ENCODE measurements at regions not wholly inside any gene's neighbourhood (a gene's known extent, or its start where the extent isn't known, plus 50 kb on each side); places are given as distances from the start of the nearest gene placed in this dataset.

DNA sequence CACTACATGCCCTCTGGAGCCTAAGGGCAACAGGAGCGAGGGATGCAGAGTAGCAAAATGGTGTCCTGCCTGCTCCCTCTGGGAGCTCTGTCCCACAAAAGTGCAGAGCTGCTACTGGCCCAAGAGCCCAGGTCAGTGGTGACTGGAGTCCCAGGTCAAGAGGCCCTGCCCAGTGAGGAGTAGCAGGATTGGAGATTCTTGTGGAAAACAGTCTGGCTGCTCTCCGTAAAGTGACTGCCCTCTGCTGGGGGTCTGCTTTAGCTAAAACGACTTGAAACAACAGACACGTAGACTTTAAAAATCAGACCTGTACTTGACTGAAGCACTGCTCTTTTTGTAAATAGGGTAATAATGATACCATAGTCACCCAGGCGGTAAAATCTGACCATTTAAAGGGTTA is 917.0 kb downstream of the MAT2B start:
- no peak for ATAC-seq
- H3K4me1 Mint-ChIP-seq = no peaks in the 10 kb centered on the region
- H3K36me3 Mint-ChIP-seq (ENCODE audit: low read depth) = no peaks in the 10 kb centered on the region
- H3K27ac Mint-ChIP-seq = no peak overlapping the region
- no peak for DNase-seq
- ChIA-PET POLR2A (no interaction called here), CTCF (interaction anchor here (0.7 kb wide), 1 partner anchor 158 kb away, joined by 3 read pairs; no protein-coding TSS in a partner anchor)
- intact Hi-C loops (cut with DNase I, micrococcal nuclease) = no loop called here
- no peaks in the 10 kb centered on the region for H3K27me3 Mint-ChIP-seq
- no peak overlapping the region for H3K4me3 Mint-ChIP-seq
- peaks cover 15% of the 10 kb centered on the region for H3K9me3 Mint-ChIP-seq (ENCODE audit: low read depth)

DNA sequence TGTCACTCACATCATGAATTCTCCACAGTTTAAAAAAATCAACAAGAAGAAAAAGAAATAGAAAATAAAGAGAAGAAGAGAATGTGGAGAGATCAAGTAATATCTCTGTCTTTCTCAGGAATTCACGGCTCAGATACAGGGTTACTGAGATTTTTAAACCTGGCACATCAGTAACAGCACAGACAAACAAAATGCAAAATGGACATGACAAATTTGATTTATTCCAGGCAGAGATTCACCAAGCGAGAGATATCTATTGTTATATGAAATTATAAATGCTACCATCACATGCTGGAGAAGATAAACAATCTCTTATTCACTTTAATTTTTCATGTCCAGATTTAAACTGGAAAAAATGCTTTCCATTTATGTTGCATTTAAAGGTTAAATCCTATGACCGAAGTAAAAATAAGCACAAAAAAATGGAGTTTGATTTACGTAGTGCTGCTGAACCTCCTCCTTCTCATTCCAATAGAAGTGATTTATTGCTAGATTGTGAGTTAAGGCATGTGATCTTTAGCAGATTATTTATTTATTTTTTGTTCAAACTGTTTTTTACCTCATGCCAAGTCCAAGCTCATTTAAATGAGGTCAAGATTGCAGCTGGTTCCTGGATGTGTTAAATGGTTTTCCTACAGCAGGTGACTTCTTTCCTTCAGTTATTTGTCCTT is 926.4 kb downstream of the MAT2B start:
- Mint-ChIP-seq H3K27ac (no peak overlapping the region), H3K27me3 (no peaks in the 10 kb centered on the region), H3K4me3 (no peak overlapping the region), H3K4me1 (no peaks in the 10 kb centered on the region), H3K36me3 (ENCODE audit: low read depth) (no peaks in the 10 kb centered on the region), H3K9me3 (ENCODE audit: low read depth) (peaks cover 3% of the 10 kb centered on the region)
- no peak for ATAC-seq
- ChIA-PET CTCF (no interaction called here), POLR2A (no interaction called here)
- intact Hi-C loops (cut with DNase I, micrococcal nuclease) = no loop called here
- DNase-seq = no peak

DNA sequence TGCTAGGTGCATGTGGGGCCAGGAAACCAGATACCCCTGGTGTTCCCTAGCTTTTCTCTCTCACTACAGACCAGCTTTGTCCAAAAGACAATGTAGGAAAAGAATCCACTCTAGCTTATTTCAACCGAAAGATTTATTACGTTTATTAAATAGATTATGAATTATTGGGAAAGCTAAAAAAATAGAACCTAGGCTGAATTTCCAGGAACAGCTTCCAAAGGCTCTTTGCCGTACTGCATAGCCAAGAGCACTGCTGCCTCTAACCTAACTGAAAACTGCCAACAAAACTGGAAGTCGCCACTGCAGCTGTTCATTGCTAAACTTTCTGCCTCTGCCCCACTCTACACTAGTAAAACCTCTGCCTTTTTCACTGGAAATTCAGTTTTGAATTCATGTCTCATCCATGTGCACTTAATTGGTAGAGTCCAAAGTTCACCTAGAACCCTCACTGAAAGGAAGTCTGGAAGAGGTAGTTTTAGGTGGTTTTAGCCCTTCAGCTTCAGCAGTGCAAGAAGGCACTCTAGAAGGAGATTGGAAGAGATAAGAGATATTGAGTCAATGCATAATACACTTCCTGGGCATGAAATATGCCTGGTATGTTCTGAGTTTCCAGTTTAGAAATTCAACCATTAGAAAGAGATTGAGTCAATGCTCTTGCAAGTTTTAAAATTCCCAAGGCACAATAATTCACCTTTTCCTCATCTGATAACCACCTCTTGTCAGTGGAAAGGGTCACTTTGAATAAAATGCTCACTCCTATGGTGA is 927.9 kb downstream of the MAT2B start:
- intact Hi-C loops (cut with DNase I, micrococcal nuclease) = no loop called here
- H3K27ac Mint-ChIP-seq = no peak overlapping the region
- no peaks in the 10 kb centered on the region for H3K4me1 Mint-ChIP-seq
- H3K4me3 Mint-ChIP-seq = no peak overlapping the region
- peaks cover 2% of the 10 kb centered on the region for H3K9me3 Mint-ChIP-seq (ENCODE audit: low read depth)
- CTCF ChIA-PET = interaction anchor here (1.6 kb wide), 1 partner anchor 16 kb away, joined by 3 read pairs; no protein-coding TSS in a partner anchor
- POLR2A ChIA-PET = no interaction called here
- no peaks in the 10 kb centered on the region for H3K36me3 Mint-ChIP-seq (ENCODE audit: low read depth)
- no peaks in the 10 kb centered on the region for H3K27me3 Mint-ChIP-seq
- DNase-seq (no peak), ATAC-seq (no peak)

DNA sequence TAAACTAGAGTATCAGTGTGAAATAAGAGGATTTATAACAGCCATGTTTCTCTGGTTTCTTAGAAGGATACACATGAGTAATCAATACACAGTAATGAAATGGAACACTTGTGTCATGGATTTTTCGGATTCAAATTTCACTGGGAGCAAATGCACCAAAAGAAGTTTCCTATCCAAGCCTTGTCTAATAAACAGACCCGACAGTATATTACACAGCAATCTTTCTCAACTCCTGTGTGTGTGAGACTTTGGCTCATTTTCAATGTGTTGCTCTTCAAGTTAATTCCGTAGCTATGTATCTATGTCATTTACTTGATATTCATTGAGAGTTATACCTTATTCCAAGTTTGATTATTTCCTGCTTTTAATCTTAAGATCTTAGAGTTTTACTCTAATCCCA is 930.2 kb downstream of the MAT2B start:
- Mint-ChIP-seq H3K36me3 (ENCODE audit: low read depth) (no peaks in the 10 kb centered on the region), H3K4me3 (no peak overlapping the region), H3K27me3 (no peaks in the 10 kb centered on the region), H3K9me3 (ENCODE audit: low read depth) (peaks cover 3% of the 10 kb centered on the region), H3K27ac (no peak overlapping the region), H3K4me1 (no peaks in the 10 kb centered on the region)
- POLR2A ChIA-PET = no interaction called here
- intact Hi-C loops (cut with DNase I, micrococcal nuclease) = no loop called here
- CTCF ChIA-PET = no interaction called here
- no peak for ATAC-seq
- DNase-seq = no peak

DNA sequence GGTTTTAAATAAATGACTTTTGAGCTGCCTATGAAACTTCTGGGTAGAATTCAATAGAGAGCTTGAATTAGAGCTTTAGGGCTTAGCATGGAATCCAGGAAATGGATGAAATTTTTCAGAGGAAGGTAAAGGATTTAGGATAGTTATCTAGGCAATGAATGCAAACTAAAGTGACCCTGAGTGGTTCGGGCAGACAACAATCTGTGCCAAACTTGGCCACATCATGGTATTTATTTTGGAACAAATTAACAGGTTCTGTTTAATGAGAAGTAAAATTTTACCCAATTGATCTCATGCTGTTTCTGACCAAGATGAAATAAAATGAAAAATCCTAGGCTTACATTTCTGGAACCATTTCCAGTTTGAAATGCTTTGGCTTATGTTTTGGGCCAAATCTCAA is 934.4 kb downstream of the MAT2B start:
- peaks cover 4% of the 10 kb centered on the region for H3K9me3 Mint-ChIP-seq (ENCODE audit: low read depth)
- no peak overlapping the region for H3K4me3 Mint-ChIP-seq
- ATAC-seq (no peak), DNase-seq (no peak)
- no peaks in the 10 kb centered on the region for H3K4me1 Mint-ChIP-seq
- H3K36me3 Mint-ChIP-seq (ENCODE audit: low read depth) = no peaks in the 10 kb centered on the region
- H3K27ac Mint-ChIP-seq = no peak overlapping the region
- intact Hi-C loops (cut with DNase I, micrococcal nuclease) = no loop called here
- ChIA-PET POLR2A (no interaction called here), CTCF (no interaction called here)
- H3K27me3 Mint-ChIP-seq = no peaks in the 10 kb centered on the region

DNA sequence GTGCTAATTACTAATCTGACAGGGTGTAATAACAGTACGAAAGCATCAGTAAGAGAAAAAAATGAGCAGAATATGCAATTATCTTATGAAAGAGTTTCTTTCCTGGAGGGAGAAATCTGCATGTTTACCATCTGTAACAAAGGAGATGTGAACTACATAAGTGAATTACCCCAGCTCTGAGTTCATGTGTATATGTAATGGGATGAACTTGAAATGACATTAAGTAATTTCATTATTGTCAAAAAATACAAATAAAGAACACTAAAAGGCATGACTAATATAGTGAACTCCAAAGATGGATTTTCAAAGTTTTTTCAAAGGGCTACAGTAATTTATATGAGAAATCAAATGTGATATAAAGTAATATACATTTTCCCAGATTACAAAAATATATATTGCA is 944.0 kb downstream of the MAT2B start:
- Mint-ChIP-seq H3K4me1 (no peaks in the 10 kb centered on the region), H3K27ac (no peak overlapping the region), H3K4me3 (no peak overlapping the region), H3K27me3 (no peaks in the 10 kb centered on the region), H3K9me3 (ENCODE audit: low read depth) (peaks cover 6% of the 10 kb centered on the region), H3K36me3 (ENCODE audit: low read depth) (no peaks in the 10 kb centered on the region)
- POLR2A ChIA-PET = no interaction called here
- DNase-seq (no peak), ATAC-seq (no peak)
- intact Hi-C loops (cut with DNase I, micrococcal nuclease) = no loop called here
- CTCF ChIA-PET = no interaction called here

DNA sequence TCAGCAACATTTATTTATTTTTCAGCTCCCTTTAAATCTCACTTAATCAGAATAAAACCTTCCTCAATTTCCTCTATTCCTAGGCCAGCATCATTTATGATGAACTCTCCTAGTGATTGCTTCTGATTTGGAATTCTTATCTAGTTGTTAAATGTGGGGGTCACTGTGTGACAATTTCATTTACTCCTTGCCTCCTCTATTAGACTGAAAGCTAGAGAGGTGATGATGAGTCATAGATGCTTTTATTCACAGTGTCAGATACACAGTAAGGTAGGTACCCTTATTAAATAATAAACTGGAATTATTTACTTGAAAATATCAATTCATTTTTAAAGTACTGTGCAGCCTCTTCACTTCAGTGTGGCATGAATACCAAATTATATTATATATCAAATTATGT is 960.6 kb downstream of the MAT2B start:
- Mint-ChIP-seq H3K36me3 (ENCODE audit: low read depth) (no peaks in the 10 kb centered on the region), H3K4me1 (no peaks in the 10 kb centered on the region), H3K27ac (no peak overlapping the region), H3K9me3 (ENCODE audit: low read depth) (no peaks in the 10 kb centered on the region), H3K4me3 (no peak overlapping the region), H3K27me3 (no peaks in the 10 kb centered on the region)
- intact Hi-C loops (cut with DNase I, micrococcal nuclease) = no loop called here
- ChIA-PET CTCF (no interaction called here), POLR2A (no interaction called here)
- no peak for DNase-seq
- no peak for ATAC-seq

DNA sequence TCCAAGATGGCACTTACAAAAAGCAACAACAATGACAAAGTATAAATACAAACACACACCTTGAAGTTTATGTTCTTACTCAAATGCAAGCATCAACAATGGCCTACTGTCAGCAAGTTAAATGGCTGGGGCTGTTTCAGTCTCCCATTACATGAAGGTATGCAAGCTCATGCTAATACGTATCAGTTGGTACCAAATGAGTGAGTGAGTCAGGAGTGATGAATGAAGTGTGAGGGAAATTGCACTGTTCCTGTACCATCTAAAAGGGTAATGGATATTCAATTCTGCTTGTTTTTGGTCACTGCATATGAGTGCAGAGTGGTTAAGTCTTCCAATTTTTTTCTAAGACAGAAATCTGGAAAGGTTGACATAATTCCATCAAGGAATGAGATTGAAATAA is 964.9 kb downstream of the MAT2B start:
- ChIA-PET CTCF (no interaction called here), POLR2A (interaction anchor here (0.6 kb wide), 1 partner anchor 402 kb away, joined by 3 read pairs; no protein-coding TSS in a partner anchor)
- ATAC-seq (no peak), DNase-seq (no peak)
- H3K9me3 Mint-ChIP-seq (ENCODE audit: low read depth) = peaks cover 4% of the 10 kb centered on the region
- no peak overlapping the region for H3K27ac Mint-ChIP-seq
- H3K27me3 Mint-ChIP-seq = no peaks in the 10 kb centered on the region
- intact Hi-C loops (cut with DNase I, micrococcal nuclease) = no loop called here
- no peak overlapping the region for H3K4me3 Mint-ChIP-seq
- H3K36me3 Mint-ChIP-seq (ENCODE audit: low read depth) = no peaks in the 10 kb centered on the region
- no peaks in the 10 kb centered on the region for H3K4me1 Mint-ChIP-seq

DNA sequence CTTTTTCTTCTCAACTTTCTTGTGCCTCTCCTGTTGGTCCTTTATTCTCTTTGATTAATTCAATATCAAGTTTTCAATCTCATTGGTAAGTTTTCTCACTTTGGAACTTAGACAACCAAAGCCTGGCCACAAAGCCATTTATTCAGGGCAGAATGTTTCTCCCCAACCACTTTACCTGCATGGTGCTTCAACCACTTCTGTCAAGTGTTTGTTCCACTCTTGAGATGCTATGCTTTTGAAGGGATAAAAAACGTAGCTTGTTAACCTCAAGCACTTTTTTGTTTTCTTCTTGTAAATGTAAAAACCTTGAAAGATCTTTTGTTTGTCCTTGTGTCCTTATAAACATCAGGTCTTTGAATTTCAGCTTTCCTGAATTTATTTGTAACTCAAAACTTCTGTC is 966.7 kb downstream of the MAT2B start:
- intact Hi-C loops (cut with DNase I, micrococcal nuclease) = no loop called here
- Mint-ChIP-seq H3K27ac (no peak overlapping the region), H3K4me3 (no peak overlapping the region), H3K27me3 (no peaks in the 10 kb centered on the region), H3K36me3 (ENCODE audit: low read depth) (no peaks in the 10 kb centered on the region), H3K9me3 (ENCODE audit: low read depth) (peaks cover 4% of the 10 kb centered on the region), H3K4me1 (no peaks in the 10 kb centered on the region)
- ChIA-PET CTCF (no interaction called here), POLR2A (no interaction called here)
- ATAC-seq (no peak), DNase-seq (no peak)

DNA sequence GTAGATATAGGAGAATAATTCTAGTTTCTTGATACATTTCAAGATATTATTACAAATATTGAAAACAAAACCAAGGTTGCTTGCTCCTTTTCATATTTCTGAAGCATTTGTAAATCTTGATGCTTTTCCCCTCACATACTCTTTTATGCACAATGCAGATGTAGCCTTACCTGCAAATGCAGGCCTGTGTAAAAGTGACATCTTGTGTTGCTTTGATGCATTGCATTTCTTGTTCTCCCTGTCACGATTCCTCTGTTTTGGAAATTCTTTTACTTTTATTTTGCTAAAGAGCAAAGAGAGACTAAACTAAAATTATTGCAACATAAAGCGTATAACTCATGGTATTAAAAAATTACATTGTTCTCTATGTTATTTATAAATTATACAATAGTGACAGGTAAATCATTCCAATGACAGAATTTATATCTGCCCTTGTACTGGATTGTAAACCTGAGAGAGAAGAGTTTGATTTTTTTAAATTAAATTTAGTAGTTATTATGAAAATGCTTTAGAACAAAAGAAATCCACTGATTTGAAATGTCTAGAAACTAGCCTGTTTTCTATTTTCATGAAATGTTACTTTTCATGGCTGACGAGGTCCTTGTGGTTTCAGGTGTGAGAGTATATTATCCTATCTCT is 970.0 kb downstream of the MAT2B start:
- no peak overlapping the region for H3K4me3 Mint-ChIP-seq
- H3K36me3 Mint-ChIP-seq (ENCODE audit: low read depth) = no peaks in the 10 kb centered on the region
- H3K27ac Mint-ChIP-seq = no peak overlapping the region
- no peaks in the 10 kb centered on the region for H3K4me1 Mint-ChIP-seq
- DNase-seq = no peak
- intact Hi-C loops (cut with DNase I, micrococcal nuclease) = no loop called here
- CTCF ChIA-PET = no interaction called here
- H3K9me3 Mint-ChIP-seq (ENCODE audit: low read depth) = peaks cover 4% of the 10 kb centered on the region
- POLR2A ChIA-PET = no interaction called here
- H3K27me3 Mint-ChIP-seq = no peaks in the 10 kb centered on the region
- ATAC-seq = no peak

DNA sequence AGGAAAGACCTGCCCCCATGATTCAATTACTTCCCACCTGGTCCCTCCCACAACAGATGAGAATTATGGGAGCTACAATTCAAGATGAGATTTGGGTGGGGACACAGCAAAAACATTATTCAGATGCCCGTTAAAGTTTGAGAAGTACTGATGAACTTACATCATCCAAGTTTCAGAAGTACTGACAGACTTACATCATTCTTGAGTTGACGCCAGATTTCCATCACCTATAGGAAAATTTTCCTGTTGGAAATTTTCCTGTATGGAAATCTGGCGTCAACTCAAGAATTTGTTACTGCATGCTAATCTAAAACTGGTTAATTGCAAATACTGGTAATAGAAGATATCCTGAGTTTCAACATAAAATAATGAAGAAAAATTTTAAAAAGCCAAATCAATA is 975.9 kb downstream of the MAT2B start:
- H3K4me1 Mint-ChIP-seq = no peaks in the 10 kb centered on the region
- no peak overlapping the region for H3K4me3 Mint-ChIP-seq
- no peak for ATAC-seq
- no peak for DNase-seq
- H3K27me3 Mint-ChIP-seq = no peaks in the 10 kb centered on the region
- no peak overlapping the region for H3K27ac Mint-ChIP-seq
- intact Hi-C loops (cut with DNase I, micrococcal nuclease) = no loop called here
- ChIA-PET POLR2A (no interaction called here), CTCF (no interaction called here)
- peaks cover 7% of the 10 kb centered on the region for H3K9me3 Mint-ChIP-seq (ENCODE audit: low read depth)
- H3K36me3 Mint-ChIP-seq (ENCODE audit: low read depth) = no peaks in the 10 kb centered on the region

DNA sequence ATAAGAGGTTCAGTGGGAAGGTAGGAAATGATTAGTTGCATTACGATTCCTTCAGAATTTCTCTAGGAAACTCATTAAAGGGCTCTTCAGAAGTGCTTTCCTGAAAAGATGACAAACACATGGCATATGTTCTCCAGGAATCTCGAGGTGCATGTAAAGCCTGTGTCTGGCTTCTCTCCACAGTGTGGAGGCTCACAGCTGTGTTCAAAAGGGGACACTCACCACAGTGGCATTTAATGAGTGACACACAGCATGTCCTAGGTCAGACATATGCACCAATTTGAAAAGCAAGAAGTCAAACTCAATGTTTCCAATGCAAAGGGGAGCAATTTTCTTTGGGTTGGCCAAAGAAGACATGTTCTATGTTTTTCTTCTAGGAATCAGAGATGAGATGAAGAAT is 976.9 kb downstream of the MAT2B start:
- DNase-seq (no peak), ATAC-seq (no peak)
- no peaks in the 10 kb centered on the region for H3K27me3 Mint-ChIP-seq
- H3K4me1 Mint-ChIP-seq = no peaks in the 10 kb centered on the region
- intact Hi-C loops (cut with DNase I, micrococcal nuclease) = no loop called here
- no peak overlapping the region for H3K27ac Mint-ChIP-seq
- ChIA-PET POLR2A (no interaction called here), CTCF (no interaction called here)
- no peaks in the 10 kb centered on the region for H3K36me3 Mint-ChIP-seq (ENCODE audit: low read depth)
- H3K9me3 Mint-ChIP-seq (ENCODE audit: low read depth) = peaks cover 9% of the 10 kb centered on the region
- H3K4me3 Mint-ChIP-seq = no peak overlapping the region
